HL-60 (cell line): ENCODE measurements at regions not wholly inside any gene's neighbourhood (a gene's known extent, or its start where the extent isn't known, plus 50 kb on each side); places are given as distances from the start of the nearest gene placed in this dataset.
"Not testable (repeated sequence)": the region's sequence is repeated elsewhere in the genome, so short reads cannot be mapped to it uniquely, and the experiment has no call there.

Source experiments
- DNase-seq, 2 experiments: peaks; one replicate each; pipeline ENCODE4 v3.0.0-alpha.2; 2010 to 2020; ENCODE audit warnings: low read depth in 1 of 2, low spot score in 1 of 2
- H3K27ac ChIP-seq: fragments of 250-450 bp; sonication (Bioruptor Pico); replicated peaks from 2 replicates; pipeline ENCODE4 v1.5.1; 2020; ENCODE audit warnings: mild to moderate bottlenecking, moderate library complexity
- H3K27me3 ChIP-seq: fragments of 250-450 bp; sonication (Bioruptor Pico); 2 replicates; pipeline ENCODE4 v1.5.1; 2021; ENCODE audit warnings: mild to moderate bottlenecking, moderate library complexity; ENCODE audit not compliant: insufficient read depth, poor library complexity, severe bottlenecking
- H3K4me3 ChIP-seq: replicated peaks from 2 replicates; pipeline ENCODE4 v1.5.1; 2011; ENCODE audit warnings: mild to moderate bottlenecking, control low read depth, low read length; ENCODE audit not compliant: insufficient read depth
- CTCF ChIP-seq: IDR thresholded peaks from one replicate; pipeline ENCODE4 v1.5.1; 2011; ENCODE audit warnings: low read length, control low read depth, inconsistent platforms; ENCODE audit not compliant: insufficient read depth
- GABPA ChIP-seq: IDR thresholded peaks from 2 replicates; pipeline ENCODE4 v1.6.1; 2012; ENCODE audit warnings: low read depth
- POLR2AphosphoS5 ChIP-seq: IDR thresholded peaks from 2 replicates; pipeline ENCODE4 v1.6.1; 2012; ENCODE audit warnings: low read depth
- REST ChIP-seq: IDR thresholded peaks from 2 replicates; pipeline ENCODE4 v1.6.1; 2012; ENCODE audit warnings: low read depth; ENCODE audit not compliant: insufficient replicate concordance
- SPI1 ChIP-seq: IDR thresholded peaks from 2 replicates; pipeline ENCODE4 v1.6.1; 2012; ENCODE audit warnings: low read depth, mild to moderate bottlenecking, borderline replicate concordance

- TF ChIP-seq SPI1 (no peak), REST (no peak), POLR2AphosphoS5 (no peak), GABPA (no peak), CTCF (no peak)
- DNase-seq, result no peak
- no peaks in the 10 kb centered on the region for H3K27me3 ChIP-seq
- no peak overlapping the region for H3K4me3 ChIP-seq
- H3K27ac ChIP-seq, result no peak overlapping the region
Measured at GRCh38 chr2:62603154-62603712, 97.2 kb upstream of the TMEM17 start.

- not testable (repeated sequence) for H3K27ac ChIP-seq, DNase-seq, H3K27me3 ChIP-seq, H3K4me3 ChIP-seq
Measured at GRCh38 chr2:62599674-62600410, 93.8 kb upstream of the TMEM17 start.

GRCh38 chr2:62597323-62597722 is 91.3 kb upstream of the TMEM17 start:
- Histone ChIP-seq H3K27ac (no peak overlapping the region), H3K4me3 (no peak overlapping the region), H3K27me3 (no peaks in the 10 kb centered on the region)
- peak in 1 of 2 experiments; percentile 1 for DNase-seq
- no peak for TF ChIP-seq POLR2AphosphoS5
- no peak for TF ChIP-seq SPI1
- TF ChIP-seq REST, result no peak
- TF ChIP-seq GABPA, result no peak
- TF ChIP-seq CTCF, result no peak

GRCh38 chr2:62596061-62596921 is 90.3 kb upstream of the TMEM17 start:
- DNase-seq, result no peak
- TF ChIP-seq GABPA (no peak), CTCF (no peak), SPI1 (no peak), REST (no peak), POLR2AphosphoS5 (no peak)
- Histone ChIP-seq H3K27me3 (no peaks in the 10 kb centered on the region), H3K4me3 (no peak overlapping the region), H3K27ac (no peak overlapping the region)
